K562 (cell line): ENCODE measurements at regions not wholly inside any gene's neighbourhood (a gene's known extent, or its start where the extent isn't known, plus 50 kb on each side); places are given as distances from the start of the nearest gene placed in this dataset.

Experiments used
- ATAC-seq: fragments of 200-7000 bp; cut with Tn5 transposase; 3 replicates; pipeline ENCODE4 v1.9.1; 2020; ENCODE audit warnings: moderate library complexity
- BruUV-seq: library from RNA; stranded (reverse); fragments of 400-500 nt; replicated peaks from 2 replicates; lab custom pipeline; 2021; lab: Mats Ljungman, UMichigan
- CTCF ChIA-PET: fragments of 300-600 bp; formaldehyde crosslinking; extraction: SDS; loops from one replicate; lab custom pipeline; 2021; ENCODE audit warnings: low intra/inter-chr PET ratio; lab: Yijun Ruan, JAX
- POLR2A ChIA-PET: fragments of 300-600, 350-650 bp; sonication (Branson Sonifier 250); formaldehyde crosslinking; extraction: SDS; loops from one replicate; lab custom pipeline; 2021; ENCODE audit warnings: antibody characterized with exemption, inconsistent platforms; lab: Yijun Ruan, JAX
- DNase-seq, 4 experiments: peaks; one replicate each; pipeline versions ENCODE4 v3.0.0 to v3.0.0-alpha.2; 2011 to 2018; ENCODE audit warnings: low spot score in 3 of 4, mixed read lengths in 3 of 4; ENCODE audit errors: extremely low read depth in 1 of 4
- FAIRE-seq: peaks from 2 replicates; lab custom pipeline; 2011; peaks lifted over from hg19 to GRCh38; lab: Jason Lieb, UNC
- H2AFZ ChIP-seq: 2 replicates; pipeline ENCODE4 v1.6.0; 2011; ENCODE audit warnings: low read depth, low read length, control low read depth, inconsistent platforms
- H3K27ac ChIP-seq: fragments of 200-600 bp; 3 replicates; pipeline ENCODE4 v1.8.0; 2011; ENCODE audit warnings: low read depth, mild to moderate bottlenecking, control low read depth, inconsistent platforms, low read length, moderate library complexity, mixed read lengths; ENCODE audit errors: extremely low read depth
- H3K27me3 ChIP-seq, 2 experiments: fragments of 300-600 bp in 1 of 2; 2 replicates in 1 of 2; 3 replicates in 1 of 2; pipeline versions ENCODE4 v1.6.0 to v1.8.0; 2011; ENCODE audit warnings: inconsistent platforms in 2 of 2, low read length in 2 of 2, mild to moderate bottlenecking in 1 of 2, mixed read lengths in 1 of 2, moderate library complexity in 1 of 2; ENCODE audit not compliant: control insufficient read depth in 2 of 2, insufficient read depth in 2 of 2
- H3K36me3 ChIP-seq: fragments of 300-600 bp; 3 replicates; pipeline ENCODE4 v1.8.0; 2011; ENCODE audit warnings: mild to moderate bottlenecking, low read length, inconsistent platforms; ENCODE audit not compliant: control insufficient read depth, insufficient read depth
- H3K4me1 ChIP-seq, 2 experiments: fragments of 200-600 bp in 1 of 2; replicated peaks in 1 of 2; 2 replicates in 1 of 2; 3 replicates in 1 of 2; pipeline versions ENCODE4 v1.5.1 to v1.8.0; 2011; ENCODE audit warnings: inconsistent platforms in 2 of 2, low read length in 2 of 2, mild to moderate bottlenecking in 1 of 2, mixed read lengths in 1 of 2, moderate library complexity in 1 of 2; ENCODE audit not compliant: control insufficient read depth in 2 of 2, insufficient read depth in 2 of 2
- H3K4me2 ChIP-seq: 2 replicates; pipeline ENCODE4 v1.6.1; 2011; ENCODE audit warnings: low read length, control low read depth, inconsistent platforms, mixed read lengths; ENCODE audit not compliant: insufficient read depth
- H3K4me3 ChIP-seq: fragments of 200-600 bp; sonication (generic), shearing (Covaris generic); 2 replicates; pipeline ENCODE4 v1.5.1; 2016; ENCODE audit warnings: control low read depth, inconsistent platforms
- H3K79me2 ChIP-seq: fragments of 200-600 bp; 3 replicates; pipeline ENCODE4 v1.8.0; 2011; ENCODE audit warnings: low read length, inconsistent platforms; ENCODE audit not compliant: control insufficient read depth, insufficient read depth
- H3K9ac ChIP-seq, 2 experiments: 2 replicates each; pipeline versions ENCODE4 v1.6.0 to v1.6.1; 2011; ENCODE audit warnings: low read depth in 2 of 2, low read length in 2 of 2, control low read depth in 1 of 2, inconsistent platforms in 1 of 2, mild to moderate bottlenecking in 1 of 2, mixed read lengths in 1 of 2; ENCODE audit not compliant: insufficient read depth in 1 of 2
- H3K9me1 ChIP-seq: one replicate; pipeline ENCODE4 v1.6.0; 2011; ENCODE audit warnings: inconsistent platforms, mild to moderate bottlenecking, low read length, moderate library complexity; ENCODE audit not compliant: control insufficient read depth, insufficient read depth
- H3K9me3 ChIP-seq: replicated peaks from 2 replicates; pipeline ENCODE4 v1.5.1; 2011; ENCODE audit warnings: low read depth, low read length, inconsistent platforms; ENCODE audit not compliant: control insufficient read depth, insufficient read depth
- H4K20me1 ChIP-seq: replicated peaks from 2 replicates; pipeline ENCODE4 v1.6.1; 2011; ENCODE audit warnings: low read length, inconsistent platforms, mixed read lengths; ENCODE audit not compliant: control insufficient read depth, insufficient read depth
- ATF1 ChIP-seq, 2 experiments: fragments of 450-650 bp in 1 of 2; IDR thresholded peaks; 2 replicates each; pipeline ENCODE4 v1.6.1; 2016; ENCODE audit warnings: missing compliant biosample characterization in 1 of 2, missing genetic modification characterization in 1 of 2
- MCM2 ChIP-seq: fragments of 450-650 bp; IDR thresholded peaks from 2 replicates; pipeline ENCODE4 v1.6.1; 2017; ENCODE audit warnings: low read depth, mild to moderate bottlenecking
- ZNF696 ChIP-seq: fragments of 250-450 bp; sonication (Bioruptor Pico); conservative IDR thresholded peaks from 2 replicates; pipeline ENCODE4 v1.4.0; 2020; ENCODE audit warnings: mild to moderate bottlenecking, moderate library complexity
- WGBS: fragments of 100-300 bp; shearing (Covaris generic); methylation state at CpG from one replicate; pipeline ENCODE4 v1.1.6; 2016; ENCODE audit warnings: low coverage, mixed read lengths; ENCODE audit not compliant: insufficient coverage; ENCODE audit errors: missing lambda C conversion rate; 5-methylcytosine and 5-hydroxymethylcytosine counted together
- in situ Hi-C: fragments of 300-500 bp; cut with MboI; formaldehyde crosslinking; loops from 4 replicates; pipeline ENCODE4 v1.15.0; 2018; ENCODE audit warnings: inconsistent platforms, mixed read lengths
- intact Hi-C: fragments of 100-400 bp; cut with micrococcal nuclease; formaldehyde crosslinking; loops from 2 replicates; pipeline ENCODE4 v1.14.2; 2022
- TF ChIP-seq, protein P1 (sequence below): fragments of 200-400 bp; formaldehyde crosslinking; IDR thresholded peaks from 2 replicates; pipeline ENCODE4 v1.6.1; 2017; ENCODE audit warnings: mild to moderate bottlenecking, low read depth, low read length, moderate library complexity

DNA sequence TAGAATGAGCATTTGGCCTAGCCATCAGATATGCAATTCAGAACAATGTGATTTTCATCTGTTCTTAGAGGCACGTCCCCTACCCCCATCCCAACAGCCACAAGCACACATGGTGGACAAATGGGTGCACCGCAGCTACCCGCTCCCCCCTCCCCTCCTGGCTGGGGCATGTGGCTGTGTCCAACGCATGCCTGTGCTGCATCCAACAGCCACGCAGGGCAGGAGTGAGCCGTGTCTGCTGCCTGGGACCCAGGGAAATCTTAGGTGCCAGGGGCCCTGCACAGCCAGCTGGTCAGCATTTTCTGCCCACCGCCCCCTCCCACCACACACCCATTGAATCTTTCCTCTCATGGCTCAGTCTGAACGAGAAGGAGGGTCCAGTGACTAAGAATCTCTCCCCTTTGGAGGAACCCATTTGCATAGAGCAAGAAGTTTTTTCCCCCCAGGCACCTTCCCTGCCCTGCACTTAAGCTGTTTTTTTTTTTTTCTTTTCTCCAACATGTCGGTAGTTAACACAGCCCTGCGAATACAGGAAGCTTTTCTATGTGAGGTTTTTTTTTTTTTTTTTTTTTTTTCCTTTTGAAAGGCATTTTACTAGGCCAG lies 138.9 kb downstream of the WDR11 start:
- intact Hi-C loops = no loop called here
- POLR2A ChIA-PET = no interaction called here
- TF ChIP-seq MCM2 = no peak
- TF ChIP-seq ATF1 (CRISPR knock-in tag; IDR thresholded peaks at IDR 0.05) = no peak
- no peak for TF ChIP-seq ATF1 (tag; IDR thresholded peaks at IDR 0.05)
- TF ChIP-seq ZNF696 (CRISPR knock-in tag) = no peak
- TF ChIP-seq, protein P1, sequence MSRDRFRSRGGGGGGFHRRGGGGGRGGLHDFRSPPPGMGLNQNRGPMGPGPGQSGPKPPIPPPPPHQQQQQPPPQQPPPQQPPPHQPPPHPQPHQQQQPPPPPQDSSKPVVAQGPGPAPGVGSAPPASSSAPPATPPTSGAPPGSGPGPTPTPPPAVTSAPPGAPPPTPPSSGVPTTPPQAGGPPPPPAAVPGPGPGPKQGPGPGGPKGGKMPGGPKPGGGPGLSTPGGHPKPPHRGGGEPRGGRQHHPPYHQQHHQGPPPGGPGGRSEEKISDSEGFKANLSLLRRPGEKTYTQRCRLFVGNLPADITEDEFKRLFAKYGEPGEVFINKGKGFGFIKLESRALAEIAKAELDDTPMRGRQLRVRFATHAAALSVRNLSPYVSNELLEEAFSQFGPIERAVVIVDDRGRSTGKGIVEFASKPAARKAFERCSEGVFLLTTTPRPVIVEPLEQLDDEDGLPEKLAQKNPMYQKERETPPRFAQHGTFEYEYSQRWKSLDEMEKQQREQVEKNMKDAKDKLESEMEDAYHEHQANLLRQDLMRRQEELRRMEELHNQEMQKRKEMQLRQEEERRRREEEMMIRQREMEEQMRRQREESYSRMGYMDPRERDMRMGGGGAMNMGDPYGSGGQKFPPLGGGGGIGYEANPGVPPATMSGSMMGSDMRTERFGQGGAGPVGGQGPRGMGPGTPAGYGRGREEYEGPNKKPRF = no peak

More for the DNA sequence above, 138.9 kb downstream of the WDR11 start:
- no peak overlapping the region for H3K4me2 ChIP-seq
- CTCF ChIA-PET = no interaction called here
- no peak for ATAC-seq
- no peak overlapping the region for H3K27ac ChIP-seq
- 0% methylated on average over 4 of the region's 10 CpGs for WGBS
- FAIRE-seq = no peak
- no peaks in the 10 kb centered on the region for H3K4me1 ChIP-seq
- no peaks in the 10 kb centered on the region for H4K20me1 ChIP-seq
- no peak overlapping the region for H2AFZ ChIP-seq
- no peak overlapping the region for H3K9ac ChIP-seq
- in situ Hi-C loops = no loop called here
- no peak overlapping the region for H3K4me3 ChIP-seq
- no peaks in the 10 kb centered on the region for H3K9me1 ChIP-seq
- no peaks in the 10 kb centered on the region for H3K79me2 ChIP-seq
- H3K9me3 ChIP-seq = no peaks in the 10 kb centered on the region
- no peaks in the 10 kb centered on the region for H3K36me3 ChIP-seq
- no peak for DNase-seq
- no peaks in the 10 kb centered on the region for H3K27me3 ChIP-seq
- BruUV-seq = no TSS peak
